ENCODE measurements at regions not wholly inside any gene's neighbourhood (a gene's known extent, or its start where the extent isn't known, plus 50 kb on each side); places are given as distances from the start of the nearest gene placed in this dataset.

DNA sequence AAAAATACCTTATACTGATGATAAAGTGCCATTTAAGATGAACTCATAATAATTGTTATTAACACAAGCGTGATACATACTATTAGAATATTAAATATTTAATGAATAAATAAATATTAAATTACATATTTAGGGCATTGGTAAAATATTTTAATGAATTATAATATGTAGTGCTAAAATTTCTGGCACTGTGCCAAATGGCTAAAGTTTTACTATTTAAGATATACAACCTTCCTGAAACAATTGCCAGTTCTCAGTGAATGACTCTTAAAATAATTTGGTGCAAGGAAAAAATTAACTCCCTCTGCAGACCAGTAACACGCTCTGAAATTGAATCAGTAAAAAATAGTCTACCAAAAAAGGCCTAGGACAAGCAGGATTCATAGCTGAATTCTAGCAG lies 428.9 kb upstream of the ATXN7L3B start:
- TF ChIP-seq, protein P1, sequence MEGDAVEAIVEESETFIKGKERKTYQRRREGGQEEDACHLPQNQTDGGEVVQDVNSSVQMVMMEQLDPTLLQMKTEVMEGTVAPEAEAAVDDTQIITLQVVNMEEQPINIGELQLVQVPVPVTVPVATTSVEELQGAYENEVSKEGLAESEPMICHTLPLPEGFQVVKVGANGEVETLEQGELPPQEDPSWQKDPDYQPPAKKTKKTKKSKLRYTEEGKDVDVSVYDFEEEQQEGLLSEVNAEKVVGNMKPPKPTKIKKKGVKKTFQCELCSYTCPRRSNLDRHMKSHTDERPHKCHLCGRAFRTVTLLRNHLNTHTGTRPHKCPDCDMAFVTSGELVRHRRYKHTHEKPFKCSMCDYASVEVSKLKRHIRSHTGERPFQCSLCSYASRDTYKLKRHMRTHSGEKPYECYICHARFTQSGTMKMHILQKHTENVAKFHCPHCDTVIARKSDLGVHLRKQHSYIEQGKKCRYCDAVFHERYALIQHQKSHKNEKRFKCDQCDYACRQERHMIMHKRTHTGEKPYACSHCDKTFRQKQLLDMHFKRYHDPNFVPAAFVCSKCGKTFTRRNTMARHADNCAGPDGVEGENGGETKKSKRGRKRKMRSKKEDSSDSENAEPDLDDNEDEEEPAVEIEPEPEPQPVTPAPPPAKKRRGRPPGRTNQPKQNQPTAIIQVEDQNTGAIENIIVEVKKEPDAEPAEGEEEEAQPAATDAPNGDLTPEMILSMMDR (IDR thresholded peaks at IDR 0.05) = no peak
- H3K27me3 Mint-ChIP-seq = no peaks in the 10 kb centered on the region
- intact Hi-C loops (cut with DNase I, micrococcal nuclease) = no loop called here
- no peak overlapping the region for H3K27ac Mint-ChIP-seq
- H3K9me3 Mint-ChIP-seq = no peaks in the 10 kb centered on the region
- no peaks in the 10 kb centered on the region for H3K27me3 ChIP-seq (ENCODE audit: control insufficient read depth in 1 of 2, insufficient read depth in 2 of 2, low read length in 2 of 2)
- no peaks in the 10 kb centered on the region for H3K4me1 ChIP-seq (ENCODE audit: insufficient read depth, low read length)
- H3K4me3 ChIP-seq (ENCODE audit: low read length) = no peak overlapping the region
- no peaks in the 10 kb centered on the region for H3K36me3 ChIP-seq (ENCODE audit: insufficient read depth, low read length)
- DNase-seq (no peak), ATAC-seq (ENCODE audit: poor library complexity) (no peak)
- no peaks in the 10 kb centered on the region for H3K36me3 Mint-ChIP-seq (ENCODE audit: low read depth)
- no peak overlapping the region for H3K27ac ChIP-seq (ENCODE audit: low read depth in 1 of 2, low read length in 2 of 2)
- ChIA-PET POLR2A (no interaction called here), CTCF (no interaction called here)
- peaks cover 0 to 7% of the 10 kb centered on the region in 2 experiments for H3K9me3 ChIP-seq (ENCODE audit: control insufficient read depth in 1 of 2, insufficient read depth in 1 of 2, low read length in 2 of 2)
- no peaks in the 10 kb centered on the region for H3K4me1 Mint-ChIP-seq (ENCODE audit: low read depth)
- no peak overlapping the region for H3K4me3 Mint-ChIP-seq

DNA sequence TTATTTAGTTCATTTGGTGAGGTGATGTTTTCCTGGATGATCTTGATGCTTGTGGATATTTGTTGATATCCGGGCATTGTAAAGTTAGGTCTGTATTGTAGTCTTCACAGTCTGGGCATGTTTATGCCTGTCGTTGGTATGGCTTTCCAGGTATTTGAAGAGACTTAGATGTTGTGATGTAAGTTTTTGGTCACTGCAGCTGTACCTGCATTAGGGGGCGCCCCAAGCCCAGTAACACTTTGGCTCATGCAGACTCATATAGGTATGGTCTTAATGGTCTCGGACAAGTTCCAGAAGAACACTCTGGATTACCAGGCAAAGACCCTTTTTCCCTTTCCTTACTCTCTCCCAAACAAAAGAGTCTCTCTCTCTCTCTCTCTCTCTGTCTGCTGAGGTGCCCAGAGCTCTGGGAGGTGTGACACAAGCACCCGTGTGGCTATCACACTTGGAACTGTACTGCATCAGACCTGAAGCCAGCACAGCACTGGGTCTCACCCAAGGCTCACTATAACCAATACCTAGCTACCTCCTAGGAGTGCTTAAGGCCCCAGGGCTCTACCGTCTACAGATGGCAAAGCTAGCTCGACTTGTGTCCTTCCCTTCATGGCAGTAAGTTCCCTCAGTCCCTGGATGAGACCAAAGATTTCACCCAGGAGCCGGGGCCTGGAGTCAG lies 425.8 kb upstream of the ATXN7L3B start:
- H3K36me3 ChIP-seq (ENCODE audit: insufficient read depth, low read length) = no peaks in the 10 kb centered on the region
- no peak for ATAC-seq (ENCODE audit: poor library complexity)
- no peak overlapping the region for H3K4me3 ChIP-seq (ENCODE audit: low read length)
- intact Hi-C loops (cut with DNase I, micrococcal nuclease) = no loop called here
- Mint-ChIP-seq H3K4me3 (no peak overlapping the region), H3K36me3 (ENCODE audit: low read depth) (no peaks in the 10 kb centered on the region), H3K27ac (no peak overlapping the region), H3K4me1 (ENCODE audit: low read depth) (no peaks in the 10 kb centered on the region), H3K9me3 (peaks cover 2% of the 10 kb centered on the region), H3K27me3 (no peaks in the 10 kb centered on the region)
- CTCF ChIA-PET = no interaction called here
- no peaks in the 10 kb centered on the region for H3K4me1 ChIP-seq (ENCODE audit: insufficient read depth, low read length)
- TF ChIP-seq, protein P1 (IDR thresholded peaks at IDR 0.05) = no peak
- H3K27ac ChIP-seq (ENCODE audit: low read depth in 1 of 2, low read length in 2 of 2) = no peak overlapping the region
- no peaks in the 10 kb centered on the region for H3K27me3 ChIP-seq (ENCODE audit: control insufficient read depth in 1 of 2, insufficient read depth in 2 of 2, low read length in 2 of 2)
- peaks cover 0 to 7% of the 10 kb centered on the region in 2 experiments for H3K9me3 ChIP-seq (ENCODE audit: control insufficient read depth in 1 of 2, insufficient read depth in 1 of 2, low read length in 2 of 2)
- POLR2A ChIA-PET = no interaction called here
- no peak for DNase-seq

DNA sequence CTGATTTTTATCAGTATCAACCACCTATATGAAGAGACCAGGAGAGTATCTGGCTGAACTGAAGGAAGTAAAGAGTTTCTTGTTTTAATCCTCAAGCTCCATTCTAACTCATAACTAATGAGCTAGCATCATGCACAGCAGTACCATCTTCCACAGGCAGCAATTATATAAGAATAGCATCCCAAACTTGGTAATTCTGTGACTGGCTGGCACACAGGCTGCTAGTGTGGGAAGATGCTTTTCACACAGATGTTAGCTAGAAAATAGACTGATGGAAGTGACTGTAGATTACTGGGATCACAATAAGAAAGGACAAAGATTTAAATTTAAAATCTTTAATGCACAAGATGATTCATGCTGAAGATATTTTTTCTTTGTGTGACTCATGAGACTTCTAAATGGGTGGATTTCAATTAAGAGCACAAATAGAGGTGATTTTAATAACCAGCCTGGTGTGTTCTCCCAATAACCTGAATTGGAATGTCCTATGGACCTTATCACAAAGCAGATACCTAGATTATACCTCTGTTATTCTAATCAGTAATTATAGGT lies 417.7 kb upstream of the ATXN7L3B start:
- Mint-ChIP-seq H3K9me3 (peaks cover 6% of the 10 kb centered on the region), H3K36me3 (ENCODE audit: low read depth) (no peaks in the 10 kb centered on the region), H3K27ac (no peak overlapping the region), H3K27me3 (no peaks in the 10 kb centered on the region), H3K4me1 (ENCODE audit: low read depth) (no peaks in the 10 kb centered on the region), H3K4me3 (no peak overlapping the region)
- intact Hi-C loops (cut with DNase I, micrococcal nuclease) = no loop called here
- Histone ChIP-seq H3K4me3 (ENCODE audit: low read length) (no peak overlapping the region), H3K4me1 (ENCODE audit: insufficient read depth, low read length) (no peaks in the 10 kb centered on the region), H3K27me3 (ENCODE audit: control insufficient read depth in 1 of 2, insufficient read depth in 2 of 2, low read length in 2 of 2) (no peaks in the 10 kb centered on the region), H3K36me3 (ENCODE audit: insufficient read depth, low read length) (no peaks in the 10 kb centered on the region), H3K27ac (ENCODE audit: low read depth in 1 of 2, low read length in 2 of 2) (no peak overlapping the region), H3K9me3 (ENCODE audit: control insufficient read depth in 1 of 2, insufficient read depth in 1 of 2, low read length in 2 of 2) (no peaks in the 10 kb centered on the region)
- ChIA-PET CTCF (no interaction called here), POLR2A (no interaction called here)
- ATAC-seq (ENCODE audit: poor library complexity) = no peak
- TF ChIP-seq, protein P1 (IDR thresholded peaks at IDR 0.05) = no peak
- DNase-seq = no peak
